ENCODE measurements at regions not wholly inside any gene's neighbourhood (a gene's known extent, or its start where the extent isn't known, plus 50 kb on each side); places are given as distances from the start of the nearest gene placed in this dataset.

- no peaks in the 10 kb centered on the region for H3K4me1 ChIP-seq
- no peaks in the 10 kb centered on the region for H3K36me3 ChIP-seq
- TF ChIP-seq POLR2A (IDR thresholded peaks at IDR 0.05) (no peak), POLR2AphosphoS5 (IDR thresholded peaks at IDR 0.05; ENCODE audit: insufficient read depth in 1 of 2, low read depth in 1 of 2) (no peak)
- TF ChIP-seq, protein P1, sequence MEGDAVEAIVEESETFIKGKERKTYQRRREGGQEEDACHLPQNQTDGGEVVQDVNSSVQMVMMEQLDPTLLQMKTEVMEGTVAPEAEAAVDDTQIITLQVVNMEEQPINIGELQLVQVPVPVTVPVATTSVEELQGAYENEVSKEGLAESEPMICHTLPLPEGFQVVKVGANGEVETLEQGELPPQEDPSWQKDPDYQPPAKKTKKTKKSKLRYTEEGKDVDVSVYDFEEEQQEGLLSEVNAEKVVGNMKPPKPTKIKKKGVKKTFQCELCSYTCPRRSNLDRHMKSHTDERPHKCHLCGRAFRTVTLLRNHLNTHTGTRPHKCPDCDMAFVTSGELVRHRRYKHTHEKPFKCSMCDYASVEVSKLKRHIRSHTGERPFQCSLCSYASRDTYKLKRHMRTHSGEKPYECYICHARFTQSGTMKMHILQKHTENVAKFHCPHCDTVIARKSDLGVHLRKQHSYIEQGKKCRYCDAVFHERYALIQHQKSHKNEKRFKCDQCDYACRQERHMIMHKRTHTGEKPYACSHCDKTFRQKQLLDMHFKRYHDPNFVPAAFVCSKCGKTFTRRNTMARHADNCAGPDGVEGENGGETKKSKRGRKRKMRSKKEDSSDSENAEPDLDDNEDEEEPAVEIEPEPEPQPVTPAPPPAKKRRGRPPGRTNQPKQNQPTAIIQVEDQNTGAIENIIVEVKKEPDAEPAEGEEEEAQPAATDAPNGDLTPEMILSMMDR (IDR thresholded peaks at IDR 0.05), result no peak
- DNase-seq (ENCODE audit: extremely low spot score in 2 of 2), result no peak
- H3K9me3 ChIP-seq, result no peaks in the 10 kb centered on the region
- no peak overlapping the region for H3K27ac ChIP-seq
- intact Hi-C loops (cut with DNase I), result no loop called here
- no peaks in the 10 kb centered on the region for H3K27me3 ChIP-seq
- H3K4me3 ChIP-seq, result no peak overlapping the region
Observed at GRCh38 chr14:41146391-41146790, 460.3 kb upstream of the LRFN5 start.

DNA sequence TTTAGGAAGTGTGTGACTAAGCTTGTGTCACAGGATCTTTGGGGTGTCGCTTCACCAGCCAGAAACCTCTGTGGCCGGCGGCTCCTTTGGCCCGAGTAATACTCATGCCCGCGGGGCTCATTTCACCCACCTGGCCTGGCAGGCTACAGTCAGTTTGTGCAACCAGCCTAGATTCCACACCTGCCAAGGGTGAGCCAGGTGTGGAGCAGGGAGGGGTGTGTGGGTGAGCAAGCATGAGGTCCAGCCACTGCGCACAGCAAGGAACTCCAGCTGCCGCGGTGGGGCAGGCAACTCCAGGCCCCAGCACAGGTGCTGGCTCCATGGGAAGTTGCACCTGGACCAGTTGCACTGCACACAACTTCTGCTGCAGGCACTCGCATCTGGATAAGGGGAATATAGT is 462.3 kb upstream of the LRFN5 start:
- DNase-seq (ENCODE audit: extremely low spot score in 2 of 2), result no peak
- Histone ChIP-seq H3K4me1 (no peaks in the 10 kb centered on the region), H3K27me3 (no peaks in the 10 kb centered on the region), H3K36me3 (no peaks in the 10 kb centered on the region), H3K9me3 (no peaks in the 10 kb centered on the region), H3K27ac (no peak overlapping the region), H3K4me3 (no peak overlapping the region)
- TF ChIP-seq, protein P1 (IDR thresholded peaks at IDR 0.05), result no peak
- TF ChIP-seq POLR2A (IDR thresholded peaks at IDR 0.05), result no peak
- TF ChIP-seq POLR2AphosphoS5 (IDR thresholded peaks at IDR 0.05; ENCODE audit: insufficient read depth in 1 of 2, low read depth in 1 of 2), result no peak
- intact Hi-C loops (cut with DNase I), result no loop called here

- TF ChIP-seq POLR2A (IDR thresholded peaks at IDR 0.05), result no peak
- no peak for TF ChIP-seq POLR2AphosphoS5 (IDR thresholded peaks at IDR 0.05; ENCODE audit: insufficient read depth in 1 of 2, low read depth in 1 of 2)
- TF ChIP-seq, protein P1 (IDR thresholded peaks at IDR 0.05), result no peak
- Histone ChIP-seq H3K36me3 (no peaks in the 10 kb centered on the region), H3K9me3 (no peaks in the 10 kb centered on the region), H3K27ac (no peak overlapping the region), H3K4me3 (no peak overlapping the region), H3K4me1 (no peaks in the 10 kb centered on the region), H3K27me3 (no peaks in the 10 kb centered on the region)
- DNase-seq (ENCODE audit: extremely low spot score in 2 of 2), result no peak
- intact Hi-C loops (cut with DNase I), result no loop called here
Observed at GRCh38 chr14:41137741-41138140, 468.9 kb upstream of the LRFN5 start.

DNA sequence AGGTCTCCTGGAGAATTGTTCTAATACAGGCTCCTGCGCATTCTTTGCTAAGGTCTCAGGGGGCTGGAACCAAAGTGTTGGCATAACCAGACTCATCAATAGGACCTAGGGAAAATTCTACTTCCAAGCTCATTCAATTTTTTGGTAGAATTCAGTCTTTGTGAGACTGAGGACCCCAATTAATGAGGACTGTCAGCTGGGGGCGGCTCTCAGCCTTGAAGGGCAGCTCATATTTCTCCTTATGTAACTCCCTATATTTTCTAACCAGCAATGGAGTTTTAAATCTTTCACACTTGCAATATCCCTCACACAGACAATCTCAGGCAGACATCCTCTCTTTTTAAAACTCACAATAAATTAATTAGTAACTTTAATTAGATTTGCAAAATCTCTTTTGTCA is 476.4 kb upstream of the LRFN5 start:
- no peak for DNase-seq (ENCODE audit: extremely low spot score in 2 of 2)
- H3K36me3 ChIP-seq, result no peaks in the 10 kb centered on the region
- intact Hi-C loops (cut with DNase I), result no loop called here
- H3K9me3 ChIP-seq, result no peaks in the 10 kb centered on the region
- no peaks in the 10 kb centered on the region for H3K4me1 ChIP-seq
- TF ChIP-seq POLR2AphosphoS5 (IDR thresholded peaks at IDR 0.05; ENCODE audit: insufficient read depth in 1 of 2, low read depth in 1 of 2), result no peak
- TF ChIP-seq, protein P1 (IDR thresholded peaks at IDR 0.05), result no peak
- no peak for TF ChIP-seq POLR2A (IDR thresholded peaks at IDR 0.05)
- no peak overlapping the region for H3K4me3 ChIP-seq
- H3K27ac ChIP-seq, result no peak overlapping the region
- H3K27me3 ChIP-seq, result no peaks in the 10 kb centered on the region

DNA sequence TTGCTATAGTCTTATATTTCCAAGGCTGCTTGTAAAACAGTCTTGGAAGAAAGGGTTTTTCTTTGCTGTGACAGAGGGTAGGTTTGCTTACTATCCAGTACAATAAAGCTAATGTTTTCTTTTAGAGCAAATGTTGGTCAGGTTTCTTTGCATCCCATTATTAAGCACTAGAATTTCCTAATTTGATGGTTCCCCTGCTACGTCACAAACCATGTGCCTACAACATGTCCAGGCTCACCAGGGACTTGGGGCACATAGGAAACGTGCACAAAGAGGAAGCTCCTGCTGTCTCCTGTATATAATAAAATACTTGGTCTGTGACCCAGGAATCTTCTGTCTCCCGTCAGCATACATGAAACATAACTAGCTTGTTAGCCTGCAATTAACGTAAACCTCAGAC is 486.3 kb upstream of the LRFN5 start:
- intact Hi-C loops (cut with DNase I), result no loop called here
- H3K27me3 ChIP-seq, result no peaks in the 10 kb centered on the region
- no peak for DNase-seq (ENCODE audit: extremely low spot score in 2 of 2)
- H3K27ac ChIP-seq, result no peak overlapping the region
- no peaks in the 10 kb centered on the region for H3K9me3 ChIP-seq
- H3K36me3 ChIP-seq, result no peaks in the 10 kb centered on the region
- TF ChIP-seq, protein P1 (IDR thresholded peaks at IDR 0.05), result no peak
- no peak for TF ChIP-seq POLR2A (IDR thresholded peaks at IDR 0.05)
- TF ChIP-seq POLR2AphosphoS5 (IDR thresholded peaks at IDR 0.05; ENCODE audit: insufficient read depth in 1 of 2, low read depth in 1 of 2), result no peak
- no peak overlapping the region for H3K4me3 ChIP-seq
- no peaks in the 10 kb centered on the region for H3K4me1 ChIP-seq
